Stimulated activated naive CD4-positive, alpha-beta T cell (primary cell): ENCODE measurements at regions not wholly inside any gene's neighbourhood (a gene's known extent, or its start where the extent isn't known, plus 50 kb on each side); places are given as distances from the start of the nearest gene placed in this dataset.

ENCODE experiments used
- DNase-seq, 6 experiments: peaks; one replicate each; lab custom pipeline; 2025; lab: John Stamatoyannopoulos, UW

GRCh38 chr4:123323998-123324397 lies 72.6 kb upstream of the SPRY1 start:
- no peak for DNase-seq

GRCh38 chr4:123325241-123325681 lies 71.3 kb upstream of the SPRY1 start:
- DNase-seq = no peak

GRCh38 chr4:123327346-123327745 lies 69.2 kb upstream of the SPRY1 start:
- no peak for DNase-seq

DNA sequence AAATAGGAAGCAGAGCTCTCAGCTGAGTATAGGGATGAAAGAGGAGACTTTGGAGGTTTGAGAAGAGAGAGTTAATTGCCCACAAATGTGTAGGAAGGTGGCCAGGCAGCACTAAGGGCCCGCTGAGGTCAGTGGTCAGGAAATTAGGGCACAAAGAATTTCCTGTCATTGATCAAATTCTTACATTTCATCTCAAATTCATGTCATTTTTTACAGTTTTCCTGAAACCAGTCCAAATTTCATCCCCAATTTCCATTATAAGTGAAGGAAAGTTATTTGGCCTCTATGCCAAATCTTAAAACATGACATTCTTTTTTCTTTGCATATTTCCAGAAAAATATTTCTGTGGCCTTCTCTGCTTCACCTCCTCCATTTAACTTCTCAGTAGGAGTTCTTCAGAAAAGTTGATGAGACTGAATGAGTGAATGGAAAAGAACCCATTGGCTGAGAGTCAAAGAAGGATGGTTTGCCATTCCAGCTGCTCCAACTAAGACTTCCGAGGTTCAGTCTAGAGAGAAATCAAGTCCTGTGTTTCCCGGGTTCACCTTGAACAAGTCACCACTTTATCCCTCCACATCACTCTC lies 68.7 kb upstream of the SPRY1 start:
- DNase-seq = no peak

- DNase-seq = no peak
These were observed 57.9 kb upstream of the SPRY1 start for GRCh38 chr4:123338715-123339114.

DNA sequence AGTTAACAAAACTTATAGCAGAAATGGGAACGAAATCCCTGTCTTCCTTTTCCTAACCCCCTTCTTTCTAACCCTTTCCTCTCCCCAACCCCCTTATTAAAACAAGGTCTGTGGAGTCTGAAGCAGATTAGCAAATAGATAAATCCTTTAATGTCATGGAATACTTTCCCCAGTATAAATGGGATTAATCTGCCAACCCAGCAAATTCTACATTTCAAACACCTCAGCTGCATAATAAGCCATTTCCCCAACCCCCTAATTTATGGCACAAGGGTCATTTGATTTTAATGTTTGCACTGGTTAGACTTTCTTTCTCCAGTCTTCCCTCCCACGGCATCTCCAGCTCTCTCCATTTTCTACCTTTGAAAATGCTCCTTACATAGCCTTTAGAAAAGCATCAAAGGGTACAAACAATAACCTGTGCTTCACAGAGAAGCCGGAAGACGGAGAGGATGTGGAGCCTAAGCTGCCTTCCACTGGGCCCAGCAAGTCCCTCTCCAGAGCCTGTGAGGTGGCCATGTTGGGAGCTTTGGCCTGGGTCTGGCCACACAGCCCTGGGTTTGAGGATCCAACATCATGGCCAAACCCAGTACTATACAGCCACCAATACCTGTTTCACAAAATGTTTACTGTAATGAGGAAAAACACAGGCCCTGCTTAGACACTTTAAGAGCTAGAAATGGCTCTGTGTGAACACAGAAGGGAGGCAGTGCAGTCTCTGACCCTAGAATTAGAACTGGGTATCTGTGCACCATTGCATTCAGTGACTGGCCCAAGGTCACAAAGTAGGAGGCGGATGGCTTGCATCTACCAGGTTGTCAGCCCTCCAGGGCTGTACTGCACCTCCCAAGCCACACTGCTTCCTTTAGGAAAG lies 56.9 kb upstream of the SPRY1 start:
- no peak for DNase-seq

DNA sequence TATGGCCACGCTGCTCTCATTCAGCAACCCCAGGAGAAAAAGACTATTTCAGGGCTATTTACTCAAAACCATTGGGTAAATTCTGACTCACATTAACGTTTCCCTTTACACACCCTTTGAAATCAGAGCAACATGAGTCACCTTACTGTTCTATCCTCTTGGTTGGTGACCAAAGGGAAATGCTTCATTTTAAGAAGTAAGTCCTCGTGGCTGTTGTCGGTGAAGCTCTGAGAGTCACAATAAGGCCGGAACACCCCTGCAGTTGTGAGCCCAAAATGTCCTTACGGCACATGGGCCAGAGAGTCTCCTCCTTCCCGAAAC lies 56.3 kb upstream of the SPRY1 start:
- no peak for DNase-seq

- DNase-seq = no peak
These were observed 54.1 kb upstream of the SPRY1 start for GRCh38 chr4:123342498-123342897.

DNA sequence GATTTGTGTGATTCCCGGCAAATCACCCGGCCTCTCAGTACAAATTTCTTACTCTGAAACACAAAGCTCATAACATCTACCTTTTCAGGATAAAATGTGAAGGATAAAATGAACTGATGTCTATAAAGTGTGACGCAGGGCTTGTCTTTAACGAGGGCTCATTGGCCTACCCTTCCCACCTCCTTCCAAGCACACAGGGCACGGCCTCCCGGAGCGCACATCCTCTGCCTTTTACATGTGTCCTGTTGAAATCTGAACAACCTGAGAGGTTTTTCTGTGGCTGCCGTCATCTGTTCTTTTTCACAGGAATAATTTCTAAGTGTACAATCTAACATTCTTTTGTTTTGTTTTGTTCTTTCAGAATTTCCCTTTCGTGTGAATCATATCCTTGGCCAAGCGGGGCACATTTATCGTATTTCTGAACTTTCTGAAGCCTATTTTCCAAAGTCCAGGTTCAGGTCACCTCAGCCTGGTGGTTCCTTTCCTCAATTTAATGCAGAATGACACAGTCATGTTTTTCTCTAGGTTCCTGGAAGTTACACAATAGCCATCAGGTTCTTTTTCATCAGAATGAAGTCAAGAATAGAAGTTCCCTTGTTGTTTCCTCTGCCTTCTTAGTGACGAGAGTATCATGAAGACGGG lies 53.1 kb upstream of the SPRY1 start:
- no peak for DNase-seq

GRCh38 chr4:123345137-123345934 lies 51.3 kb upstream of the SPRY1 start:
- DNase-seq = no peak

DNA sequence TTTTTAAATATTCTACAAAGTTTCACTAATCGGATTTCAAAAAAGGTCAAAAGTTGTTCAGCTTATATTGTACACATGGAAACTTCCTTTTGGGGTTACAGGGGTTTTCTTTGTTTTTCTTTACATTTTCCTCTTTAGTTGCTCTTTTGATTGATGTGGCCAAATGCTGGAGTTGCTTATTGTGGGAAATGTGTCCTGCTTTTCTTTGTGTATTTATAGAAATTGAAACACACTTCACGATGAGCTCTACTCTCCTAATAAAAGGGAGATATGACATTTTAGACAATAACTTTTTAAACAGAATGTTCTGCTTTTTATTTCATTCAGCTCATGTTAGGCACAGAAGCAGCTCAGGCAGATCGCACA lies 50.7 kb upstream of the SPRY1 start:
- no peak for DNase-seq

DNA sequence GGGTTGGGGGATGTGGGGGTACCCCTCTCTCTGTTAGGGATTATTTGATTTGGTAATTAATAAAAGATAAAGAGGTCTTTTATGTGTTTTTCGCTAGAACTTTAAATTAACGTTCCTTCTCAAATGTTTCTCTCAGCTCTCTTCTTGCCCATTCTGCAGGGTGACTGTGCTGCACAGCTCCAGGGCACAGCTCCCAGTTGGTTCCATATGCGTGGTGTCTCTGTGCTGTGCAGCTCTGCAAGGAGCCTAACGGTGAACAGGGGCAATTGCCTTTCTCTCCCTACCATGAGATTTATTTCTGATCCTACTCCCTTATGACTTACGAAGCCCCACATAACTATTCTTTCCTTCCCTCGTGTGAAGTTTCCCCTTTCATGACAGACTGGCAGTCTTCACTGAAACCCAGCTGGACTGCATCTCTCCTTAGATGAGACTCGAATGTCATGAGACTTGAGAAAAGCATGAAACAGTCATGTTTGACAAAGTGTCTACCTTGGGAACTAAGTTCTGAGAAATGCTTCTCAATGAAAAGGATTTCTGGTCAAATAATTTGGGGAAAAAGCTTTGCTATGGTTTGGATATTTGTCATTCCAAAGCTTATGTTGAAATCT lies 50.2 kb upstream of the SPRY1 start:
- no peak for DNase-seq
